ENCODE measurements at regions not wholly inside any gene's neighbourhood (a gene's known extent, or its start where the extent isn't known, plus 50 kb on each side); places are given as distances from the start of the nearest gene placed in this dataset.

GRCh38 chr4:180655886-180656285 lies 1587.3 kb upstream of the TENM3 start:
- no peak overlapping the region for H3K27ac ChIP-seq (ENCODE audit: low read depth in 2 of 2, low read length in 2 of 2)
- DNase-seq (no peak), FAIRE-seq (no peak)
- no peak overlapping the region for H3K9ac ChIP-seq (ENCODE audit: low read length in 3 of 3)
- no peak overlapping the region for H3K4me3 ChIP-seq (ENCODE audit: low read length in 3 of 3)
- H3K27me3 ChIP-seq (ENCODE audit: control insufficient read depth, insufficient read depth, low read length): no peaks in the 10 kb centered on the region
- H3K4me1 ChIP-seq (ENCODE audit: control insufficient read depth in 2 of 3, insufficient read depth in 2 of 3, low read depth in 1 of 3, low read length in 3 of 3): no peaks in the 10 kb centered on the region
- no peaks in the 10 kb centered on the region for H3K36me3 ChIP-seq (ENCODE audit: control insufficient read depth in 2 of 3, insufficient read depth in 3 of 3, low read length in 3 of 3)
- no peak for TF ChIP-seq CTCF (IDR thresholded peaks at IDR 0.05; ENCODE audit: borderline replicate concordance, extremely low read depth, insufficient read depth)
- intact Hi-C loops (cut with DNase I): no loop called here
- no peaks in the 10 kb centered on the region for H3K9me3 ChIP-seq (ENCODE audit: control insufficient read depth in 2 of 3, insufficient read depth in 1 of 3, low read length in 3 of 3)

DNA sequence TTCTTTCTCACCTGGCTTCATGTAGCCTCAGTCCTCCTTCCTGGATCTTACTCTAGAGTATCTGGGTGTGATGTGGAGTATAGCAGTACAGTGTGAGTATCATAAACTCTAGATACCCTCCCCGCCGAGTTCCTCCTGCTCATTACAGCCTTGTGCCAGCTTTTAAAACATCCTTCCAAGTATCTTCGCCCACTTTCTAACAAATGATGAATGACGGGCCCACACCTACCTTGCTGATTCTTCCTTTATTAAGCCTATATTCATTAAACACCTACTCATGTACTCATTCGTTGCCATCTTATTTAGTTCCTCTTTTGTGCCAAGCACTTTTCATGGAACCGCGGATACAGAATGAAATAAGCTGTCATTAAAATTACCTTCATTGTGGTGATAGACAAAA lies 1585.3 kb upstream of the TENM3 start:
- TF ChIP-seq CTCF (IDR thresholded peaks at IDR 0.05; ENCODE audit: borderline replicate concordance, extremely low read depth, insufficient read depth): no peak
- Histone ChIP-seq H3K4me3 (ENCODE audit: low read length in 3 of 3) (no peak overlapping the region), H3K4me1 (ENCODE audit: control insufficient read depth in 2 of 3, insufficient read depth in 2 of 3, low read depth in 1 of 3, low read length in 3 of 3) (no peaks in the 10 kb centered on the region), H3K9ac (ENCODE audit: low read length in 3 of 3) (no peak overlapping the region), H3K27me3 (ENCODE audit: control insufficient read depth, insufficient read depth, low read length) (no peaks in the 10 kb centered on the region), H3K9me3 (ENCODE audit: control insufficient read depth in 2 of 3, insufficient read depth in 1 of 3, low read length in 3 of 3) (no peaks in the 10 kb centered on the region), H3K36me3 (ENCODE audit: control insufficient read depth in 2 of 3, insufficient read depth in 3 of 3, low read length in 3 of 3) (no peaks in the 10 kb centered on the region), H3K27ac (ENCODE audit: low read depth in 2 of 2, low read length in 2 of 2) (no peak overlapping the region)
- intact Hi-C loops (cut with DNase I): no loop called here
- DNase-seq (no peak), FAIRE-seq (no peak)

DNA sequence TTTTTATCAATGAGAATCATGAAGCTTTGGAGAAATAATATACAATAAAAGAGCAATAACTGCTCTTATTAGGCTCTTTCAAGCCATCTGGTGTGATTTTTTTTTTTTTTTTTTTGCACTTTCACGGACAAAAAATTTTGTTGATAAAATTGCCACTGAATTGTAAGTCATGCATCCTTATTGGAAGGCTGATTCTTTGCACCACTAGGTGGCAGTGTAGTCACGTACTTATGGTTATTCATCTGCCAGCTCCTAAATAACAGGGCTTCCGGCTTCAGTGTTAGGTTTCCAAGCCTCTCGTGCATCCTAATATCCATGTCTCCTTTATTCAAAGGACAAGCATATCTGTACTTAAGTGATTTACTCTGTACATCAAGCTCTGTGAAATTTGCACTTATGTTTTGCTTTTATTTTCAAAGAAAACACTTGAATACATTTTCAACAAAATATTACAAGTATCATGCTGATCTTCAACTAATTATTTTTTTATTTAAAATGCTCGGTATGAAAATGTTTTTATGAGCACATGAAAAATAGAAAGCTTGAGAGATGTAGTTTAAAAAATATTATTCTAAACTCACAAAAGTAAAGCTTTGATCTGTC lies 1578.3 kb upstream of the TENM3 start:
- DNase-seq (peak in 4 of 5 donors; percentile 75 to 94 (median 84)), FAIRE-seq (peak; percentile 64)
- Histone ChIP-seq H3K36me3 (ENCODE audit: control insufficient read depth in 2 of 3, insufficient read depth in 3 of 3, low read length in 3 of 3) (no peaks in the 10 kb centered on the region), H3K4me1 (ENCODE audit: control insufficient read depth in 2 of 3, insufficient read depth in 2 of 3, low read depth in 1 of 3, low read length in 3 of 3) (no peaks in the 10 kb centered on the region), H3K27ac (ENCODE audit: low read depth in 2 of 2, low read length in 2 of 2) (no peak overlapping the region), H3K9me3 (ENCODE audit: control insufficient read depth in 2 of 3, insufficient read depth in 1 of 3, low read length in 3 of 3) (no peaks in the 10 kb centered on the region), H3K9ac (ENCODE audit: low read length in 3 of 3) (no peak overlapping the region), H3K4me3 (ENCODE audit: low read length in 3 of 3) (no peak overlapping the region), H3K27me3 (ENCODE audit: control insufficient read depth, insufficient read depth, low read length) (no peaks in the 10 kb centered on the region)
- intact Hi-C loops (cut with DNase I): no loop called here
- peak; percentile 74 for TF ChIP-seq CTCF (IDR thresholded peaks at IDR 0.05; ENCODE audit: borderline replicate concordance, extremely low read depth, insufficient read depth)

- FAIRE-seq (no peak), DNase-seq (no peak)
- H3K27ac ChIP-seq (ENCODE audit: low read depth in 2 of 2, low read length in 2 of 2): no peak overlapping the region
- H3K36me3 ChIP-seq (ENCODE audit: control insufficient read depth in 2 of 3, insufficient read depth in 3 of 3, low read length in 3 of 3): no peaks in the 10 kb centered on the region
- no peaks in the 10 kb centered on the region for H3K4me1 ChIP-seq (ENCODE audit: control insufficient read depth in 2 of 3, insufficient read depth in 2 of 3, low read depth in 1 of 3, low read length in 3 of 3)
- no peaks in the 10 kb centered on the region for H3K27me3 ChIP-seq (ENCODE audit: control insufficient read depth, insufficient read depth, low read length)
- no peaks in the 10 kb centered on the region for H3K9me3 ChIP-seq (ENCODE audit: control insufficient read depth in 2 of 3, insufficient read depth in 1 of 3, low read length in 3 of 3)
- no peak overlapping the region for H3K9ac ChIP-seq (ENCODE audit: low read length in 3 of 3)
- intact Hi-C loops (cut with DNase I): no loop called here
- TF ChIP-seq CTCF (IDR thresholded peaks at IDR 0.05; ENCODE audit: borderline replicate concordance, extremely low read depth, insufficient read depth): no peak
- no peak overlapping the region for H3K4me3 ChIP-seq (ENCODE audit: low read length in 3 of 3)
These were observed 1577.7 kb upstream of the TENM3 start for GRCh38 chr4:180665481-180665880.

Measured in kidney (tissue), 13 donors.